Hepatic stellate cell (primary cell): ENCODE measurements at regions not wholly inside any gene's neighbourhood (a gene's known extent, or its start where the extent isn't known, plus 50 kb on each side); places are given as distances from the start of the nearest gene placed in this dataset.
"Not testable (repeated sequence)": the region's sequence is repeated elsewhere in the genome, so short reads cannot be mapped to it uniquely, and the experiment has no call there.

Source experiments
- DNase-seq: peaks from one replicate; pipeline ENCODE4 v3.0.0; 2011; ENCODE audit warnings: low spot score

DNA sequence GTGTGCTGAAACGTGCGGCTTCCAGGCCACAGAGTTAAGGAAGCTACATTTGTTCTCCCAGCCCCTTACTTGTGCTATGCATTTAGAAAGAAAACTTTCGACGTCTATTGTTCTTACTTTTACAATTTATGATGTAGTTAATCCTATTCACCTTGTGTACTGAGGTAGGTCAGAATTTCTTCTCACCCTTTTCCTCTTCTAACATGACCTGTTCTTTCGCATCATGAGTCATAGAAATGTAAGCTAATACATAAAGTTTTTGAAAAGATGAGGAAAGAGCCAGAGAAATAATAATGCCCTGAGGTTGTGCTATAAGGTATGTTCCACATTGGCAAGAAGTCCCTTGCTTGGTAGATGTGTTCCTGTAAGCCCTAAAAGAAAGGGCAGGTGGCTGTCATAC, 298.3 kb downstream of the TRIML1 start:
- no peak for DNase-seq

DNA sequence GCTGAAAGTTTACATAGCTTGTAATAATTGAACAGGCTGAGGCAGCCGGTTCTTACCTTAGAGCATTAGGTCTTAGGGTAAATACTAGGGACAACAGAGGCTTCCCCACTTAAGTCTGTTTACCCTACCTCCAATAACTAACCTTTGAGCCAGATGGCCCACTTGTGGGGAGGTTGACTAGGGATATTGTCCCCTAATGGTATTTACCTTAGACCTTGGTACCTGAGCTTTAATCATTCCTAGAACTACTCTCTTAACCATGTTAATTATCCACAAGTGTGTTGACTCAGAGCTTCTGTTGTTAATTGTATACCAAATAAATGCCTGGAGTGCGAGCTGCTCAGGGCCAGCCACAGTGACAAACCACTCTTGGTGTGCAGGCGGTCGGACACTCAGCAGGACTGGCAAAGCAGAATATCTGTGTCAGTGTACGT, 299.2 kb downstream of the TRIML1 start:
- DNase-seq, result not testable (repeated sequence)

DNA sequence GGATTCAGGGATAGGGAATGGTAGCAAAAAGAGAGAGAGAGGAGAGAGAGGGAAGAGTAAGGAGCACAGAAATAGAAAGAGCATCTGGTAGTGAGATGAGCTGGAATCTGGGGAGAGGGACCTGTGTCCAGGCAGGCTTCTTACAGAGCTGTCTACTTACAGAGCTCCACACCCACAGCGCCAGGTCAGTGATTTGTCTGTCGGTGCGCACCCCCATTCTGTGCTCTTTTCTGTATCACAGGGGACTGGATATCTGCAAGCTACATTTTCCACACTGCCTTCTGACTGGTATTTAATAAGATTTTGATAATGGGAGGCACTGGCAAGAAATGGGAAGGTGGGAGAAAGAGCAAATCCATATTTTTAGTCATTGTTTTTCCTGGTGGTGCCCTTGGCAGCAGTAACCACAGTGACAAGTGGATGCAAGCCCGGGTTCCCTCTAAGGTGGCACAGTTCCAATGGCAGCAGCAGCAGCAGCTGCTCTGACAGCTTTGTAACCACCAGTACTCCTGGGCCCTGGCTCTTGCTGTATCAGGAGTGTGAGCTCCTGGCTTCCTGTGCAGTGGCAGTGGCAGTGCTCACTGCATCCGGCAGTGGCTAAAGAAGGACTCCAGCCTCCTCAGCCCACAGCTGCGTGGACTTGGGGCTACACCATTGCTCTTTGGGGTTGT, 300.5 kb downstream of the TRIML1 start:
- DNase-seq, result no peak

DNA sequence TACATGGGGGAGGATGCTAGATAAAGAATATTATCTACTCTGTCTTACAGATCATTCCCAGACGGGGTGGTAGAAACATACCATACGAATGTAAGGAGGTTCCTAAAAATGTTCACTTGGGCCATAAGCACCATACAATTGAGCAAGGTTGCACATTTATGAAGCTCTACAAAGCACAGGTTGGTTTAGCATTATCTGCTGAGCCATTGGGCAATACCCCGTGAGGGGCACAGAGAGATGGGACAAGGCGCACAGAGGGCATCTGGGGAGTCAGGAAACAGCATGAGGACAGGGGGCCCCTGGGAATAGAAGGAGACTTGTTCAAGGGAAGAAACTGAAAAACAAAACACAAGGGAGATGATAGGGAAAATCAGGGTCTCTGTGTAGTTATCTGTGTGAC, 305.3 kb downstream of the TRIML1 start:
- DNase-seq, result no peak

DNA sequence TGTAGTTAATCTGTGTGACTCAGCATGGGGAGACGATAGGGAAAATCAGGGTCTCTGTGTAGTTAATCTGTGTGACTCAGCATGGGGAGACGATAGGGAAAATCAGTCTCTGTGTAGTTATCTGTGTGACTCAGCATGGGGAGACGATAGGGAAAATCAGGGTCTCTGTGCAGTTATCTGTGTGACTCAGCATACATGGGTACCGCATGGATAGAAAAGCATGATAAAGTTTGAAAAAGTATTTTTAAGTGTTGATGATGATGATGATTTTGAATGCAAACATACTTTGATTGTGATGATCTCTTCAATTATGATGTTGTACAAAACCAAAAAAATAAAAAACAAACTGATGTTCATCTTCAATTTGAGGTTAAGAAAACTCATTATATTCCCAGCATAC, 309.8 kb downstream of the TRIML1 start:
- DNase-seq, result not testable (repeated sequence)

DNA sequence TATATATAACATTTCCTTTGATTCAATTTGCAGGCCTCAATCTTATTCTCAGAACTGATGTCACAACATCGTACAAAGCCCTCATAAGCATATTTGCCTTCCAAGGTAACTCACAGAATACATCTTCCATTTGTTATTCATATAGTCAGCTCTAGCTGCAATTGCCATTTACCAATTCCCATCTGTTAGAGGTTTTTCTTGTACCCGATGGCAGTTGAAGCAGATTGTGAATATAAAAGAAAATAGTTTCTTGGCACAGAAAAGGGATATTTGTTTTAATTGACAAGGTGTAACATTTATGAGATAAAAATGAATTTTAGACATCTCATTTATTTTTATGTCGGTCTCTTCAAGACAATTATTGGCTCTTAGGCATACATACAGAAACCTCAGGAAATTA, 311.3 kb downstream of the TRIML1 start:
- no peak for DNase-seq

DNA sequence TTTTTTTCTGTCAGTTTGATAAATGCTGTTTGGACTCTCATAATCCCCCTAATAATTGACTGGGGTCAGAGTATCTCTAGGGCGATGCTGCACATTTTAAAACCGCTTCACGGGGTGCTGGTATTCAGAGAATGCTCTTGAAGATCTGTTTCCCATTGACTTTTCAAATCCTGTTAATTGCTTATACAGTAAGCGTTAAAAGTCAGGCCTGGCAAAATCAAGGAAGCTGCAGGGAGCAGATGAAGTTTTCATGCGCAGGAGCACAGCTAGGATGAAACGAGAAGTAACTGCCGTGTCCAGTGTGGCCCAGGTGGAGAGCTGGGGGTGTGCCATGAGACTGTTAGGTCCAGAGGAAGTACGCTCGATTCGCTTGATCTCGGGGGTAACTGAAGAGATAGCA, 312.9 kb downstream of the TRIML1 start:
- no peak for DNase-seq

DNA sequence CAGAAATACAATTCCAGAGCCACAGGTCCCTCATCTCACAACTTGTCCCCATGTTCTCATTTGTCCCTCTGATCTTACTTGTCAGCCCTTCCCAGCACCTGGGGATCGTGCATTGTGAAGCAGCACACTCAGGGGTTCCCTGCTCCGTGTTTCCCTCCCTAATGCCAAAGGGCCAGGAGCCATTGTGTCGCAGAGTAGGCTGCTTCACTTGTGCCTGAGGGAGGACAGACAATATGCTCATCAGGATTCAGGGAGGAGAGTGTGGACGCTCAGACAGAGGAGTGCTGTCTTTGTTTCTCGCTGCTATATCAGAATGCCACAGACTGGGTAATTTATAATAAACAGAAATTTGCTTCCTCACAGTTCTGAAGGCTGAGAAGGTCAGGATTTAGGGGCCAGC, 315.3 kb downstream of the TRIML1 start:
- no peak for DNase-seq

DNA sequence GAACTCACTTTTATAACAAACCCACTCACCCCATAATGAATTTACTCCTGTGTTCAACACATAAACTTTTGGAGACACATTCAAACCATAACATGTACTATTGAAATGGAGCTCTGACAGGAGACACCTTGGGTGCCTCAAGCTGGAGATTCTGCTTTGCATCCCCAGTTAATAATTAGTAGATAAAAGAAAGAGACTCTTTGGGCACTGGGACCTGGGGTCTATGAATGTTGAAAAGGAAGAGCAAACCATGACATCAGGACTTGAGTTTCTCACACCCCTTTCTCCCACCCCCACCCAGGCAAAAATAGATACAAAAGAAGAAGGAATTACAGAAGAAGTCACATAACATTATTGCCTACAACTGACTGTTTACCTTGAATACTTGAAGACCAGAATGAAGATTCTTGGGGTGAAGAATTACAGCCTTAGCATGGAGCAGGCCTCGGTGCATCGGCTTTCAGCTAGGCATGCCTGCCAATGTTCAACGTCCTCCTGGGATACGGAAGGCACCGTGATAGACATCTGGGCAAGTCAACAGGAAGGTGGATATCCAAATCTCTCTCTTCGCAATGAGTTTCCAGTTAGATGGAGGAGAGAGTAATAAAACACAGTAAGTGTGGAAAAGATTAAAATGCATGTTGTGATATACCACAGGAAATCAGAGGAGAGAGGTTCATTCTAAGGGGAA, 316.0 kb downstream of the TRIML1 start:
- DNase-seq, result no peak

DNA sequence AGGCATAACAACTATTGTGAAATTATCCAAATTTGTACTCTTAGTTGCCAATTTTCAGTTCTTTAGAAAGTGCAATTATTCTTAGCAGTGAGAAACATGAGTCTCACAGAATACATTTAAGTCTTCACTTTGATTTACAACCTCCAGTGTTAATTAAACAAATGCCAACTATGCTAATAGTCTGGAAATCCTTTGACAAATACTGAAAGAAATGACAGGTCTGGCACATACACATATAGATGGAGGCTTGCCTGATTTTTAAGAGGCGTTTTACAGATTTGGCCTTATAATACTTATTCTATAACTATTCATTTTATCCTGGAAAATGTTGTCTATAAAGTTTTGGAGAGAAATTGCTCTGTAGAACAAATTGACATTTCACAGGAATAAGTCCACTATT, 320.1 kb downstream of the TRIML1 start:
- DNase-seq, result no peak

DNA sequence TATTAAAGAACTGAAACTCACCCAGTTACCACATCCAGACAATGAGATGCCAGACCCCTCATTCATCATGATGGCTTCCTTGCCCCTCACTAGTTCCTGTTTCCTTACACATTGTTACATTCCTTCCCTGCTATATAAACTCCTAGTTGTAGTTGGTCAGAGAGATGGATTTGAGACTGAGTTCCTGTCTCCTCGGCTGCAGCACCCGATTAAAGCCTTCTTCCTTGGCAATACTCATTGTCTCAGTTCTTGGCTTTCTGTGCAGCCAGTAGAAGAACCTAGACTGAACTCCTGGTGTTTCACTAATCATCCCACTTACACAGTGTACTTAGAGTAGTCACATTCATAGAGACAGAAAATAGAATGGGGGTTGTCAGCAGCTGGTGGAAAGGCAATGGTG, 324.7 kb downstream of the TRIML1 start:
- no peak for DNase-seq

DNA sequence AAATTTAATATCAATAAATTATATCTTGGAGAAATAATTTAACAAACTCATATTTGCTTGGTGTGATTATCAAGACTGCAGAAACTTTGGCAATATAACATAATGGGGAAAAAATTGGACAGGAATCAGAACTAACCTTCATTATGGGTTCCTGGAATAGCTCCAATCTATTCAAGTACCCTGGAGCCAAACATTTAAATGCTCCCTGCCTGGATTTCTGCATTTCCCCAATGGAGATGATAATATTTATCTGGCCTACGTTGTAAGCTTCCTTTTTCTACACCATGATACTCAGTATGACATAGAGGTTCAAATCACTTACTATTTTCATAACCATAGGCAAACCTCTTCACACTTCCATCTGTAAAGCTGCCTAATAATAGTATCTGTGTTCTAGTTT, 326.8 kb downstream of the TRIML1 start:
- no peak for DNase-seq

DNA sequence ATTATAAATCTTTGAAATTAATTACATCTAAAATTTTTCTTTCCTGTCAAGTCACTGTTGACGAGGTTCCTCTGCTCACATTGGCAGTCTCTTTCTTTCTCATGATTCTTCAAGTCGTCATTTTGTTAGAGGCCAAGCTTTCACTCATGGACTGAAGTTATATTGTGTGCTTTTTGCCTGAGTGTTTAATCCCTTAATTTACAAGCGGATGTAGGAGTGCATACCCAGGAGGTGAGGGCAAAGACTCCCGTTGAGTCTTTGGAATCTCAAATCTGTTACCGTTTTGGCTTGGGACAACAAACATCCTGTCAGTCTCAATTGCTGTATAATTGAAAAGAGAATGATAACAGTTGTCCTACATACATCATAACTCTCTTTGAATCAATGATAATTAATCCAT, 345.0 kb downstream of the TRIML1 start:
- DNase-seq, result no peak

DNA sequence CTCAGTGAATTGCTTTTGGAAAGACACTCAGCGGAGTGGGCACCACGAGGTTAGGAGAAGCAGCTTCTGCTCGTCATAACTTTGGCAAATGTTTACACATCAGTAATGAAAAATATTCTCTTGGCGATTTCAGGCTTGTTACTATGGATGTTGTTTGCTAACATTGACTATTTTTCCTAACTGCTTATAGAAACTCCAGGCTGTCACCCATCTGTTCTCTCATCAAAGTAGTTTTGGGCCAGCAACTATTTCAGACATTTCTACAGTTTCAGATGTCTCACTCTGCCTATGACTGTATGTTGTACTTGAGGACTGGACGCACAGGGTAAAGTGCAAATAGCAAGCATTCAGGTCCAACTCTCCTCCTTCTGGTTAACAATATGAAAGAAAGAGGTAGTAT, 346.7 kb downstream of the TRIML1 start:
- no peak for DNase-seq

DNA sequence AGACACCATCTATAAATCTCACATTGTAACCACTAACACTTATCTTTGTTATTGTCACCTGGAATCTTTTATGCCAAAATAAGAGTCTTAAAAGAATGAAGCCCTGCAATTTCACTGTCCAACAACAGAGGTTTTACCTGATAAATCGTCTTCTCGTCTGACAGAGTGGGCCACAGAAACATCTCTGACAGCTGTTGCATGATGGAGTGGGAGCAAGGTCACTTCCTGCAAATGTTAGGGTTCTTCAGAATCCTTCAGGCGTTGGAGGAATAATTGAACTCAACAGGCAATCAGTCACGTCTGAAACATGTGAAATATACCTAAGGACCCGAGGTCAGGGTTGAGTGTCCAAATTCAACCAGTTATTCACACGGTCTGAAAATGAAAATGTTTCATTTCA, 353.6 kb downstream of the TRIML1 start:
- DNase-seq, result no peak

DNA sequence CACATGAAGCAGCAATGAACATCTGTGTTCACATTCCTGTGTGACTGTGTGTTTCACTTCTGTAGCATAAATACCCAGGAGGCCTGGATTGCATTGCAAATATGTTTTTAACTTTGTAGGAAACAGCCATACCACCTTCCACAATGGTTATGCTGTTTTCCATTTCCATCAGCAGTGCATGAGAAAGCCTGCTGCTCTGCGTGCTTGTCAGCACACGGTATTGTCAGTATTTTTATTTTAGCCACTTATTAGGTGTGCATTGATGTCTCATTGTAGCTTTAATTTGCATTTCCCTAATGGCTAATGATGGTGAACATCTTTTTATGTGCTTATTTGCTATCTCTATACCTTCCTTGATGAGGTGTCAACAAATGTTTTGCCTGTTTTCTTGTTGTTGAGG, 355.9 kb downstream of the TRIML1 start:
- DNase-seq, result no peak

DNA sequence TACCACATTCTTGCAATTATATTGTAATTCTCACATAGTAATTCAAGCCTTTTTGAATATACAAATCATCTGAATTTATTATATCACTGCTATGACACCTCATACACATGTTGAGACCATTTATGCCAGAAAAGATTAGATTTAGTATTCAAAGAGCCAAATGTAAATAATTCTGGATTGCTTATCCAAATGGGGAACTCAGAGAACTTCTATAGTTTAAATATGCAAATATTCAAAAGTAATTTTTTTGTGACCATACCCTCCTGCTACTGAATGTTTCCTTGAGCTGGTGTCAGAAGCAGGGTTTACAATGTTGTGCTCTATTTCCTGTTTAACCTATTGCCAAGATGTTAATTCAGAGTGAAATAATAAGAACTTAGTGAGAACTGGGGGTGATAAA, 372.2 kb downstream of the TRIML1 start:
- no peak for DNase-seq

DNA sequence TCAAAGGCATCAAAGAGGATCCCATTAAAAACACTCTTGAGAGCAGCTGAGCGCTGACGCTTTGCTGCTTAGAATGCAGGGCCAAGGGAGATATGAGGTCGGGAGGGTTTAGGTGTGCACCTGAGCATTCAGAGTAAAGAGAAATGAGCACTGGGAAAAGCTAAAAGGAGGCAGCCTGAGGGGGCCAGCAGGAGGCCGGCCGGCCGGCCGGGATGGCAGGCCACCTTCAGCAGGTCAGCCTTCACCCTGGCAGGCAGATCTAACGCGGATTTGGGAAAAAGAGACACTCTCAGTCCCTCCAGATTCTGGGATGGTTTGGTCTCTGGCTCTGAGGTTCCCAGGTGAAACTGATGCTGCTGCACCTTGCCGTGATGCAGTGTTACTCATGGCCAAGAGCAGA, 393.5 kb downstream of the TRIML1 start:
- DNase-seq, result no peak

DNA sequence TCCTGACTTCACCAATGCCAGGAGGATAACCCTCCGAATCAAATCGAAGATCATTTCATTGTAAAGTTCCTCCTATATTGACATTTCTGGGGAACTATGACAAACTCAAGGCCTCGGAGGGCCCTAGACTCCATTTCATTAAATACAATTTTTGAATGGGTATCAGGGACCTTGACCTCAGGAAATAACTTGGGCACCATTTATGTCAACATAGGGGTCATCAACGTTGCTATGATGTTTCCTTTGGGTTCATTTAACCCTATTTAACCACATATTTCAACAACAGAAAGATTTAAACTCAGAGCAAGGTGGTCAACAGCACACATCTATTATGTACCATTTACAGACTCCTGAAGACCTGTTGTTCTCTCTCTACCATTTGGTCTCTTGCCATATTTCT, 395.1 kb downstream of the TRIML1 start:
- DNase-seq, result no peak

DNA sequence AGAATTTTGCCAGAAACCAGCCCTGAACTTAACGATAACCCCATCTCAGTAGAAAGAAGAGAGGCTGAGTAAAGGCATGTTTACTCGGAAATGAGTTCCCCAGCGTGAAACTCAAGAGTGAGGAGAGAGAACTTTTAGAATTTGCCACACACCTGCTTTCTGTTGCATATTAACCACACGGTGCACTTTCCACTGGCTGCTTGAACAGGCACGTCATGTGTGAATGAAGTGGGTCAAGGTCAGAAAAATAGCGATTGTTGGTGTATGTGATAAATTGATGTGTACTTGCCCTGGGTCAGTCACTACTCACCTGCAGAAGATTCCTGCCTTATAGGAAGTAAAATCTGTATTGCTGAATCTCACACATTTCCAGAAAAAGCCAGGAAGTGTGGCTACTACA, 395.7 kb downstream of the TRIML1 start:
- DNase-seq, result no peak

DNA sequence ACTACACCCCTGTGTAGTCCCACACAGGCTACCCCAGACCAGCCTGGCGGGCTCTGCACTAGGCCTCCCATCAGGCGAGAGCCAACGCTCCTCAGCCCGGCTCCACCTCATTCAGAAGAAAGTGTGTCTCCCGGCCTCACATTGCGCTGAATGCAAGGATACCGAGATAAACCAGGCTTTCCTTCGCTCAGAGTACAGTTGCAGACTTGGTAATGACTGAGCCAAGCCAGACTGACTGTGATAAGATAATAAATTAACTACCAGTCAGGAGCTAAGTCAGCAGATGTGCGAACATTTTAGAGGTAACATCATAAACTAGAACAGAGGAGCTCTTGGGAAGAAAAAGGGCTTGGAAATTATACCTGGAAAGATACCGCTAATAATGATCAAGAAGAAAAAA, 397.6 kb downstream of the TRIML1 start:
- no peak for DNase-seq

DNA sequence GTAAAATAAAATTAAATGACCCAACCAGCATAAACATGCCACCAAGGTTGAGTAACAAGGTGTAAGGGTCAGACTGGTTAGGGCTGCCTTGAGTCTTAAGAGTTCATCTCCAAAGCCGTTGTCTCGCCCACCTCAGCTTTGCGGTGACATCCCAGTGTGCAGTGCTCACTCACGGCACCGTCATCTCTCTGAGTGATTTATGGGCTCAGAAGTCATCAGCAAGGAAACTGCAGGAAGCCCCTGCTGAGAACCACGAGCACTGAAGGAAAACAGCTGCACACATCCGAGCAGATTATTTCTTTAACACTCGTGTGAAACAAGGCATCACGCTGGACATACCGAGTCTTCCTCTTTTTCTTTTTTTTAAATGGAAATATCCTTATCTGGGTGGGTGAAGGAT, 411.1 kb downstream of the TRIML1 start:
- no peak for DNase-seq

DNA sequence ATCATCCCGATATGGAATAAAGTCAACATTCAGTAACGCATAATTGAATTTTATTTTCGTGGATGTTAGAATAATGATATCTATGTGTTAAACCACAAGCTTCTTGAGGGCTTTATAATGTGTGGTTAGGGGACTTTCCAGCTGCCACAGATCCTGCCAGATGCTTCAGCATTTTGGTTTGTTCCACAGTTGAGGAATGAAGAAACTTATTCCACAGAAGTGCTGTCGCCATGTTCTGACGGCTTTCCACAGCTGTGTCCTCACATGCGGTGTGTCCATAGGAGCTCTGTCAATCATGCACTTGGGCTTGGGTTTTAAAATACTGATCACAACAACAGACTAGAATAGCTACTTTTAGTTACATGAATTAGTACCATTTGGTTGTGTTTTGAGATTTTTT, 411.9 kb downstream of the TRIML1 start:
- no peak for DNase-seq

DNA sequence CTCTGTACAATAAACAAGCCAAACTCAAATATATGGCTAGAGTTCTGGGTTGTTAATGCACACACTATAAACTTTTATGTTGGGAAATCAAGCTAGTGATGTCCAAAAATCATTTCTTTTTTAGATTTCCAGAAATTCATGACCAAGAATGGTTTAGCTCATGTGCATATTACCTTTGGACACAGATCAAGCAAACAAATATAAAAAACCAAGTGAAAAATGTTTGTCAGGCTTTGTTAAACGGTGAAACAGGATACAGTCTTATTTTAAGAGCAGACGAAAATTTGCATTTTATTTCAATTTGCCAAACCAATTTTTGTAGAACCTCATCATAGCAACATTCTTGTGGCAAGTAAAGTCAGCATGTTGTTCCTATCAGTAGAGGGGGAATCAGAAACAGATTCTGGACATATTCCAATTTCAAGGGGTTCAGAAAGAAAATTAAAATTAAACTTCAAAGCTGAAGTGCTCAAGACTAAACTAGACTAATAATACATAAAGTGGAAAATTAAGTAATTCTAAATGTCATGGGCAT, 413.6 kb downstream of the TRIML1 start:
- DNase-seq, result no peak
